Cardiac septum (tissue), 1 donor: ENCODE measurements at regions not wholly inside any gene's neighbourhood (a gene's known extent, or its start where the extent isn't known, plus 50 kb on each side); places are given as distances from the start of the nearest gene placed in this dataset.

Experiments
- DNase-seq: peaks from one replicate; pipeline ENCODE4 v3.0.0-alpha.2; 2020; ENCODE audit warnings: low spot score
- intact Hi-C: fragments of 100-400 bp; cut with DNase I; formaldehyde crosslinking; loops from one replicate; pipeline ENCODE4 v1.14.0; 2022
- donor health status: DM: no; HTN: no; CAD: no.

GRCh38 chr6:156502969-156503504 is 274.1 kb upstream of the ARID1B start:
- DNase-seq = no peak
- intact Hi-C loops = no loop called here

- intact Hi-C loops = no loop called here
- no peak for DNase-seq
Observed at GRCh38 chr6:156497618-156498017, 279.6 kb upstream of the ARID1B start.

- intact Hi-C loops = no loop called here
- DNase-seq = no peak
Observed at GRCh38 chr6:156487877-156488276, 289.3 kb upstream of the ARID1B start.

- intact Hi-C loops = no loop called here
- no peak for DNase-seq
Observed at GRCh38 chr6:156485150-156485549, 292.0 kb upstream of the ARID1B start.

- no peak for DNase-seq
- intact Hi-C loops = no loop called here
Observed at GRCh38 chr6:156474507-156475120, 302.6 kb upstream of the ARID1B start.

- intact Hi-C loops = no loop called here
- DNase-seq = no peak
Observed at GRCh38 chr6:156471000-156471399, 306.2 kb upstream of the ARID1B start.

- DNase-seq = no peak
- intact Hi-C loops = no loop called here
Observed at GRCh38 chr6:156464100-156464878, 312.9 kb upstream of the ARID1B start.

- intact Hi-C loops = no loop called here
Observed at GRCh38 chr6:156461647-156462046, 315.5 kb upstream of the ARID1B start.

GRCh38 chr6:156457601-156458000 is 319.6 kb upstream of the ARID1B start:
- no peak for DNase-seq
- intact Hi-C loops = no loop called here

More at GRCh38 chr6:156461647-156462046, 315.5 kb upstream of the ARID1B start:
- no peak for DNase-seq

GRCh38 chr6:156455847-156456246 is 321.3 kb upstream of the ARID1B start:
- intact Hi-C loops = no loop called here
- no peak for DNase-seq

GRCh38 chr6:156454867-156455266 is 322.3 kb upstream of the ARID1B start:
- no peak for DNase-seq
- intact Hi-C loops = no loop called here

- intact Hi-C loops = no loop called here
- no peak for DNase-seq
Observed at GRCh38 chr6:156451726-156452125, 325.5 kb upstream of the ARID1B start.

- DNase-seq = no peak
- intact Hi-C loops = no loop called here
Observed at GRCh38 chr6:156451088-156451487, 326.1 kb upstream of the ARID1B start.

- intact Hi-C loops = no loop called here
- no peak for DNase-seq
Observed at GRCh38 chr6:156450421-156450820, 326.8 kb upstream of the ARID1B start.

- DNase-seq = no peak
- intact Hi-C loops = no loop called here
Observed at GRCh38 chr6:156449569-156449968, 327.6 kb upstream of the ARID1B start.

GRCh38 chr6:156449128-156449527 is 328.1 kb upstream of the ARID1B start:
- intact Hi-C loops = no loop called here
- no peak for DNase-seq

GRCh38 chr6:156448579-156448978 is 328.6 kb upstream of the ARID1B start:
- intact Hi-C loops = no loop called here
- DNase-seq = no peak

GRCh38 chr6:156440688-156441087 is 336.5 kb upstream of the ARID1B start:
- intact Hi-C loops = no loop called here
- no peak for DNase-seq

GRCh38 chr6:156438350-156438923 is 338.7 kb upstream of the ARID1B start:
- intact Hi-C loops = no loop called here
- DNase-seq = no peak

GRCh38 chr6:156437121-156437879 is 339.9 kb upstream of the ARID1B start:
- DNase-seq = no peak
- intact Hi-C loops = no loop called here
